Uterus (tissue), 2 donors: ENCODE measurements at regions not wholly inside any gene's neighbourhood (a gene's known extent, or its start where the extent isn't known, plus 50 kb on each side); places are given as distances from the start of the nearest gene placed in this dataset.

ENCODE experiments used
- CTCF ChIP-seq, 4 experiments: fragments of 200-600 bp in 2 of 4; fragments of 450-650 bp in 2 of 4; sonication (generic) in 2 of 4; IDR thresholded peaks; one replicate each; pipeline ENCODE4 v1.5.1; 2016 to 2019; ENCODE audit warnings: antibody characterized with exemption in 4 of 4, mild to moderate bottlenecking in 2 of 4, moderate library complexity in 1 of 4
- POLR2A ChIP-seq, 2 donors: fragments of 450-650 bp; IDR thresholded peaks; one replicate each; pipeline ENCODE4 v1.6.1; 2016; ENCODE audit warnings: antibody characterized with exemption in 2 of 2, mild to moderate bottlenecking in 1 of 2, moderate library complexity in 1 of 2

- no peak for TF ChIP-seq CTCF (IDR thresholded peaks at IDR 0.05)
- TF ChIP-seq POLR2A (IDR thresholded peaks at IDR 0.05) = no peak
These were observed 199.4 kb downstream of the FCRL5 start for GRCh38 chr1:157352817-157353408.
